ENCODE measurements at regions not wholly inside any gene's neighbourhood (a gene's known extent, or its start where the extent isn't known, plus 50 kb on each side); places are given as distances from the start of the nearest gene placed in this dataset.
"Not testable (repeated sequence)": the region's sequence is repeated elsewhere in the genome, so short reads cannot be mapped to it uniquely, and the experiment has no call there.

DNA sequence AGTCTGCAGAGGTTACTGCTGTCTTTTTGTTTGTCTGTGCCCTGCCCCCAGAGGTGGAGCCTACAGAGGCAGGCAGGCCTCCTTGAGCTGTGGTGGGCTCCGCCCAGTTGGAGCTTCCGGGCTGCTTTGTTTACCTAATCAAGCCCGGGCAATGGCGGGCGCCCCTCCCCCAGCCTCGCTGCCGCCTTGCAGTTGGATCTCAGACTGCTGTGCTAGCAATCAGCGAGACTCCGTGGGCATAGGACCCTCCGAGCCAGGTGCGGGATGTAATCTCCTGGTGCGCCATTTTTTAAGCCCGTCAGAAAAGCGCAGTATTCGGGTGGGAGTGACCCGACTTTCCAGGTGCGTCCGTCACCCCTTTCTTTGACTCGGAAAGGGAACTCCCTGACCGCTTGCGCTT, 141.5 kb upstream of the NTF3 start:
- ATAC-seq; intact Hi-C loops (cut with DNase I); DNase-seq (ENCODE audit: missing footprints): not testable (repeated sequence)

DNA sequence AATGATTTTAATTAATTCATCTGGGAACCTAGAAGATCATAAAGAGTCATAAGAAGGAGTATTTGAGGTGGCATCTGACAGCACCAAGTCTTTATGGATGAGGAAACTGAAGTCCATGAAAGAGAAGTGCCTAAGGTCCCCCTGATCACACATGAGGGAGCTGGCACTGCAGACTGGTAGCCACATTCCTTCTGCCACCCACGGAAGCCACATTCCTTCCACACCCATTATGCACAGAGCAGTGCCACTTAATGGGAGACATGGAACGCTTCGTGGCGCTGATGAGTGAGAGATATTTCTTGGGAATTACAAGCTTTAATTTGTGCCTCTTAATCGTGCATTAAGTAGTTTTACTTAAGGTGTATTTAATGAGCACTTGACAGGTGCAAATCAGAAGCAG, 139.3 kb upstream of the NTF3 start:
- no peak for ATAC-seq
- DNase-seq (ENCODE audit: missing footprints), result no peak
- intact Hi-C loops (cut with DNase I), result no loop called here

DNA sequence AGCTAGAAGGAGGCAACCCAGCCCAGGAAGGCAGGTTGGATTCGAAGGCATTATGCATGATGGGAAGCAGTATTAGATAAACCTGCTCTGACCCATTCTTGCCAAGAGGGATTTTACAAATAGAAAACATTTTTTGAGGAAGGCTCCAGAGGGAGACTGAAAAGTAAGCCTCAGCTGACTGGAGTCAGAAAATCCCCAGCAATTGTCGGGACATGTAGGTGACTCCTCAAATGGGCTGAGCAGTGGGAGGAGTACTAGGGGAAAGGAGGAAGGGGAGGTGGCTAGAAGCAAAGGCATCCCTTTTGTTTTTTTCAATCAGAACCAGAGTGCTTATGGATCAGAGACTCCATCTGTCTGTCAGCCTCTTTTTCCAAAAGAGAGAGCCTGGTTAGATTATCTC, 138.1 kb upstream of the NTF3 start:
- no peak for ATAC-seq
- intact Hi-C loops (cut with DNase I), result no loop called here
- no peak for DNase-seq (ENCODE audit: missing footprints)

DNA sequence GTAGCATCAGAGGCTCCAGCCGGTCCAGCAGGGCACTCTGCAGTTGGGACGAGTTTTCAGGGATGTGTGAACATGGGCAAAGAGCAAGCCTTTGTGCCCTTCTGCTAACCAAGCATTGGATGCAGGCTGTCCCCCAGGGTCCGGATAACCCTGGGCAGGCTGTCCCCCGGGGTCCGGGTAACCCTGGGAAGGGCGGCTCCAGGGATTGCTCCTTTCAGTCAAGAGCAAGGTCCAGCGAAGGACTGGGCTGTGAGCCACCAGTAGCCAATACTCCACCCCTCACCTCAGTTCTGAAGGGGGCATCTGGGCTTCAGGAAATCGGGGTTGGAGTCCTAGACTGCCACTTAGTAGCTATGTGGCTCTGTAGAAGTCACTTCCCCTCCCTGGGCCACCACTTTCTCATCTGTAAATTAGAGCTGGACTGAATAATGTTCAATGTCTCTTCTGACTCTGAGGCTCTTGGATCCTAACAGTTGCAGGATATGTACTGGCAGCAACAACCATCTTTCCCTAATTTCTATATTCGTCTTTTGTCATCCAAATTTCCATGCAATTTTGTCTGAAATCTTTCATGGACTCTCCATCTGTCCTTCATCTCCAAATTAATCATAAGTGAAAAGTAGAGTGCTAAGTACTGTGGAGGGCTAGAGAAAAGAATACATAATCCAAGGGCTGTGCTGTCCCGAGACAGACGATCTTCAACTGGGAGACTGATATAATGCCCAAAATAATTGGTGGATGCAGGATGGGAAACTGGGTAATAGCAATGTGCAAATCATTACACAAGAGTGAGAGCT, 137.4 kb upstream of the NTF3 start:
- DNase-seq (ENCODE audit: missing footprints) (no peak), ATAC-seq (no peak)
- intact Hi-C loops (cut with DNase I), result no loop called here

DNA sequence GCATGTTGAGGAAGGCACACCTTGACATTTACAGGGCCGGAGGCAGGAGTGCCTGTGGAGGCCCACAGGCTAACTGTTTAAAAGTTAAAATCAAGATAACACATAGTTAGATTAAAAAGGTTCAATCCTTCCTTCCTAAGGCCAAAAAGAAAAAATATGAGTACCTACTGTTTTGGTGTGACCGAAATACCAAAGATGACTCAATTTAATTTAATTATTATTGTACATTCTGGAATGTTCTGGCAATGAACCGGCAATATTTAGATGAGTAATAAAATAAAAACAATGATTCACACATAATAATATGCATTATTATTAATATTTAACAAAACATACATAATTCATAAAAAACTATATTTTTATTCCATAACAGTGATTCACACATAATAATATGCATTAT, 136.8 kb upstream of the NTF3 start:
- no peak for ATAC-seq
- intact Hi-C loops (cut with DNase I), result no loop called here

DNA sequence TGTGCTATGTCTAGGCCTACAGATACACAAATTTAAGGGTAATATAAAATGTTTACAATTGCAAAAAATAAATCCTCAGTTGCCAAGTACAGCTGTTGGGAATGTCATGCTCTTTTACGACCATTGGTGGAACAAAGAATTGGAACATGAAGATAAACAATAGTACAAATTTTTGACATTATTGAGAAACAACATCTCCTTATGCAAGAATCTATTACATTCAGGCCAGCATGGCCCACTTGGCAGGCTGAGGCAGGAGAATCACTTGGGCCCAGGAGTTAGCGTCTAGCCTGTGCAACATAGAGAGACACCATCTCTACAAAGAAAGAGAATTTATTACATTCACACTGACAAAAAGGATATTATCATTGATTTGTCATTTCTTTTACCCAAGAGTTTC, 135.9 kb upstream of the NTF3 start:
- no peak for ATAC-seq

More for the DNA sequence above, 136.8 kb upstream of the NTF3 start:
- DNase-seq (ENCODE audit: missing footprints), result no peak

DNA sequence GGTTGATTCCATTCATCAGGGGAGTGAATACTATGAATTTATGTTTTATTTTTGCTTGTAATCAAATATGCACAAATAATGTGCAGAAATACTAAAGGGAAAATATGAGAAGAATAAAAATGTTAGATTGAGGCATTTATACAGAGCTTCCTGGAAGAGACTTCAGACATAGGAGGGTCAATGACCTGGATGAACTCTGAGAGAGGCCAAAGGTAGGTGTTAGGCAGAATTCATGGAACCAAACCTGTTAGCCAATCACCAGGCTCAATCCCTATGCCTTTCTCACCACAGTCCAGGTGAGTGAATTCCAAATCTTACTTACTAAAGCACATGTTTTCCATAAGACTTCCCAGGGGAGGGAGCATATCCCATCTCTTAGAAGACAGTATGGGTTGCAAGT, 130.4 kb upstream of the NTF3 start:
- ATAC-seq, result no peak
- no peak for DNase-seq (ENCODE audit: missing footprints)
- intact Hi-C loops (cut with DNase I), result no loop called here

More for the DNA sequence above, 135.9 kb upstream of the NTF3 start:
- intact Hi-C loops (cut with DNase I), result no loop called here
- DNase-seq (ENCODE audit: missing footprints), result no peak

DNA sequence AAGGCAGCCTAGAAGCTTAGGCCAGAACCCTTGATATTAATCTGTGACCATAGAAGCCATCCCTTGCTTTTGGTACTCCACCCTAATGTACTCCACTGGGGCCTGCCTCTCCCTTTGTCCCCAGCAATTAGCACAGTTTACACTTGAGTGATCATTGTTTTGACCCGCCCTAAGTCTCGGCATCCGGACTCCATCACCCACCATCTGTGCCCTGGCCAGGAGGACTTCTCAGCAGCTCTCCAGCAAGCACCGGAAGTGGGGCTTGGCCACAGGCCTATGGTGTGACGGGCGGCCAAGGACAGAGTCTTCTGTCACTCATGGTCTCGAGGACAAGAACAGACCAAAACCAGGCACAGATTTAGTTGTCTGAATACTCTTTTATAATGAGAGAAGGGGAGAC, 126.5 kb upstream of the NTF3 start:
- DNase-seq (ENCODE audit: missing footprints) (no peak), ATAC-seq (no peak)
- intact Hi-C loops (cut with DNase I), result no loop called here

DNA sequence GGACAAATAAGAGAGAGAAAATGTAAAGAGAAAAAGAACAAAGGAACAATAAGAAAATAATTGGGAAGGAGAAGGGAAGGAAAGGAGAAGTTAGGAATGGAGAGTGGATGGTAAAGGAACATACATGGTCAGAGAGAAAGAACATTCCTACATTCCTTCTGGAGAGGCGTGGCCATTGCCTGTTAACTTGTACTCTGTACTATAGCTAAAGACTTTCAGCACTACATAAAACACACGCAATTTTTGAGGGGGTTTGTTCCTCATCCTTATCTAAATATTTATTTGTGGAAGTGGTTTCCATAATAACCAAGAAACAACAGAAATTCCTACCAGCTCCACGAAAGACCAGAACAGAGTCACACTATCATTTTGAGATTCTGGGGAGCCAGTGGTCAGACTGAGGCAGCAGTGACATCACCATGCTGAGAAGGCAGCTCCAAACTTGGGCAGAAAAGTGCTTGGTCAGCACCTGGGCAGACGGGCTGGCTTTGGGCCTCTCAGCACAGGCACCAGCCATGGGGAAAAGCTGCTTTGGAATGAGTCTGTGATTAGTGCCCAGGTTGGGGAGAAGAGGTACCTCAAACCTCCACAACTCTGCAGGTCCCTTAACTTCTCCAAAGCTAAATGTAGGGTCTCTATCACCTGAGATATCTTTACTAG, 125.9 kb upstream of the NTF3 start:
- ATAC-seq, result no peak
- intact Hi-C loops (cut with DNase I), result no loop called here
- DNase-seq (ENCODE audit: missing footprints), result no peak

DNA sequence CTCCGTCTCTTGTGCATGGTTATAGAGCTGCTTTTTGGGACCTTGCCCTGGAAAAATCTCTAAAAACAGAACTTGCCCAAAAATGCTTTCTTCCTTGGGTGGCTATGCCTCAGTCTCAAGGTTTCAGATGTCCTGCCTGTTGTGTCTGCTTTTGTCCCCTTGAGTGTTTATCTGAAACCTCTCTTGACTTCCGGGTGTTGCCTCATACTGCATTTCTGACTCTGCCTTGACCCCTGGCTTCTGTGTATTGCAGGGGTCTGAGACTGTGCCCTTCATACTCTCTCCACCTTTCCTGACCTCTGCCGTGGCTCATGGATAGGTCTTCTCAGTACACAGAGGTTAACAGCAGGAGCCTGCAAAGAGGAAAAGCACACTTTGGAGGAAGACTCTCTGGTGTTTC, 124.8 kb upstream of the NTF3 start:
- intact Hi-C loops (cut with DNase I), result no loop called here
- ATAC-seq, result no peak
- DNase-seq (ENCODE audit: missing footprints), result no peak

DNA sequence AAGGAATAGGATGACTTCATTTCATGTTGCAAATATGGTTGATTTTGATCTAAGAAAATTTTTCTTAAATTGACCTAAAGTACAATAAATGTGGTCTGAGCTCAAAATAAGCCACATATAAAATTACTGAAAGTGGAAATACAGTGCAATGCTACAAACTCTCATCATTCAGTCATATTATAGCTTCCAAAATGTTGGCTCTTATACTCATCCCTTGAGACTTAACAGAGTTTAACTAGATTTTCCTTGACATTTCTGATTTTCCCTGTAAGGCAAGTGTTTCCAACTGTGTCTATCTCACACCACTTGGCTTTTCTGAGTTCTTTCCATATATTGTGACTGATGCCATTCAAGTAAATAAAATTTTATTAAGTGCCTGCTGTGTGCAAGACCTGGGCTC, 123.7 kb upstream of the NTF3 start:
- intact Hi-C loops (cut with DNase I), result no loop called here
- ATAC-seq (no peak), DNase-seq (ENCODE audit: missing footprints) (no peak)

DNA sequence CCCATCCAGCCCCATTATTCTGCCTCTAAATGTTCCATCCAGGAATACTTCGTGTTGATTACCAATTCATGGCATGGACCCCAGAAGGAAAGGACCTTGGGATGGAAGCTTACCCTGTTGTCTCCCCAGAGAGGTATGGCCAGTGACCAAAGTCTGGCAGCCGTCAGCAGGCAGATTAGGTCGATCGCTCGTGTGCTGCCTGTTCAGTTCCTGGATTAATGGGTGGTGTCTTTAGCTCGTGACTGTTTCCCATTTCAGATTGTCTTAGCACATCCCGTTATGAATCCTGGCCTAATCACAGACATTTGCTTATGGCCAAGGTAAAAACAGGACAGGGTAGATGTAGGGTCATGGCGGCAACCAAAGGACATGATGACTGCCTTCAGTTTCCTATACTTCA, 122.9 kb upstream of the NTF3 start:
- intact Hi-C loops (cut with DNase I), result no loop called here

DNA sequence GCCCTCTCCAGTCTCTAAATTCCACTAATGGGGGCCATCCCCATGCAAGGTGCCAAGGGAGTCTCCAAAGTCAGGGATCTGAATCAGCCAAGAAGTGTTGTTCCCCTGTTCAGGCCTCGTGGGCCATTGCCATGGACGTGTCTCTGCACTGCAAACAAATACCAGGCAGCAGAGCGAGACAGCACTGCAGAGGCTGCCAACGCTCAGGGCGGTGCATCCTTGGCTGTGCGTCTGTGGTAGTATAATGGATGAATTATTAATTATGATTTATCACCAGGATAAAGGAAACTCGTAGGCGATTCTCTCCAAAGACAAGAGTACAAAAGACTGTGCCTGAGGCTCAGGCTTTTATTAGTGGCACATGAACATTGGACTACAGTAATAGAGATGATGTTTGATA, 122.3 kb upstream of the NTF3 start:
- DNase-seq (ENCODE audit: missing footprints), result no peak
- intact Hi-C loops (cut with DNase I), result no loop called here
- ATAC-seq, result no peak

More for the DNA sequence above, 122.9 kb upstream of the NTF3 start:
- DNase-seq (ENCODE audit: missing footprints) (no peak), ATAC-seq (no peak)

DNA sequence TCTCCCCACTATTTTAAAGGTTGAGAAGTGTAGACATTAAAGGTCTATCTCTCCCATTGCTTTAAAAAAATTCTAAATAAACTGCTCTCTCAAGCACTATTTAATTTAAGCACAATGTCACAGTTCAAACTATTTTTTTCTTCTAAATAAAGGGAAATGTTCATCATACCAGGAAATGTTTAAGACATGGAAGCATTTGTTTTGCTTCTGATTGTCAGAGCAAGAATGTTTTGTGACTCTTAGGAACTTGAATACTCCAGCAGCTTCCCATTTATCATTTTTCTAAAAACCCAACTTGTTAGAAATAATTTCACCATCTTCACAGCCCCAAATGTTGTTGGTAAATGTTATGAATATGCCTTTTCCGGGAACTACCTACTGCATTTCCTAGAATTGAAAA, 121.8 kb upstream of the NTF3 start:
- DNase-seq (ENCODE audit: missing footprints) (no peak), ATAC-seq (no peak)
- intact Hi-C loops (cut with DNase I), result no loop called here

DNA sequence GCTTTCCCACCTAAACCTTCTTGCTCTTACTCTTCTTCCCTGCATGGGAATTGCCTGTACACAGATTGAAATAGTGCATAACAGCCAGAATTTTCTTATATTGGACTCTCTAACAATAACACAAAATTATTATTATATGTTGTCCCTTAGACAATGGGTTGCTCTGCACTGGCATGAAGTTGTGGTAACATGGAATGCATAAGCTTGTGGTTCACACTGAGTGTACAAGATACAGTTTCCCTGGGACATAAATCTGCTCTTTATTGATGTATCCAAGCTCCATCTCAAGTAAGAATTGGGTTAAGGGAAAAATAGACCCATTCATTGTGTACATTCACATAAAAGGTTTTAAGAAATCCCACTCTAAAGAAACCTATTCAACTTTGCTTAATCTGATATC, 114.4 kb upstream of the NTF3 start:
- ATAC-seq (no peak), DNase-seq (ENCODE audit: missing footprints) (no peak)
- intact Hi-C loops (cut with DNase I), result no loop called here

DNA sequence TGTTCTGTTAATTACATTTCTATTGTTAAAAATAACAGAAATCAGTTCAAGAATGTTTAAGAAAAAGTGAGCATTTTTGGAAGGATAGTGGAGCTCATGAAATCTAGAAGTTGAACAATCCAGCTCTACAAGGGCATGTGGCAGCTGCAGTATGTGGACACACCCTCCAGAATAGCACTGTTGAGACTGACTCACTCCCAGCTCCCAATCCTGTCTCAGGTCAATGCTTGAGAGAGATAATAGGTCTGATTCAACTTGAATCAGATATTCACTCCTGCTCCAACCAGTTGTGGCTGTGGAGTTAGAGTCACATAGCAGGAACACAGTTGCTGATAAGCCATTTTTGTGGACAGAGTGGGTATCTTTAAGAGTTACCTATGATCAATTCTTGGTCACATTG, 113.0 kb upstream of the NTF3 start:
- DNase-seq (ENCODE audit: missing footprints) (no peak), ATAC-seq (no peak)
- intact Hi-C loops (cut with DNase I), result no loop called here

DNA sequence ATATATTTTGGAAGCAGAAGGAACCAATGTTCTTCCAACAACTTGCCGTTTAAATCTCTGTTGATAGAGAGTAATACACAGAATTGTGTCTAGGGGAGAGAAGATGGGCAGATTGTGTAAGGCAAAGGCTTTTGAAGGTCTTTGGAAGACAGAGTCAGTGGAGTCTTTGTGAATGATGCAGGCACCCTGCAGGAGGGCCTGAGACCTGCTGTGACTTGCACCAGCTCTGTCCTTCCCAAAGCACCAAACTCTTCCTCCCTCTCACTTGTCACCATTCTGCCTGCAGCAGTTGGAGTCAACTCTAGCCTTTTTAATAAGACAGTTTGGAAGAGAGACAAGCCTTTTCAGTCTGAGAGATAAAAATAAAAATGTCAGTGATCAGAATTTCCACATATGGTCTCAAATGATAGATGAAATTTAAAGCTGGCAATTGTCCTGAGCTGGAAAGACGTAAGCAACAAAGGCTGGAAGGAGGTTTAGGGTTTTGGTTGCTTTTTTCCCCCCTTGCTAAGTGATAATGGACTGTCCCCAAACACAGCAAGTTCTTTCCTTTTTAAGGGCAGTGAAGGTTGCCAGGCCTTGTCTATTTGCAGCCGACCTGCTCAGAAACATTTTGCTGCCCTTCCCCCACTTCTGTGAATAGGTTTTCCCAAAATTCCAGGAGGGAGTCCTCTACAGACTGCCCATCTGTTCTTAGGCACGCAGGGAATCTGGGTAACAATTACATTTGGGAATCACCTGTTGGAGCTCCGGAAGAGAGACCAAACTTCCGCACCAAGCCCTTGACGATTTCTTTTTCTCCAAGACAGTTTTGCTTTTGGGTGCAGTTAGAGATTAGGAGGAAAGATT, 103.0 kb upstream of the NTF3 start:
- DNase-seq (ENCODE audit: missing footprints) (no peak), ATAC-seq (no peak)
- intact Hi-C loops (cut with DNase I), result no loop called here

DNA sequence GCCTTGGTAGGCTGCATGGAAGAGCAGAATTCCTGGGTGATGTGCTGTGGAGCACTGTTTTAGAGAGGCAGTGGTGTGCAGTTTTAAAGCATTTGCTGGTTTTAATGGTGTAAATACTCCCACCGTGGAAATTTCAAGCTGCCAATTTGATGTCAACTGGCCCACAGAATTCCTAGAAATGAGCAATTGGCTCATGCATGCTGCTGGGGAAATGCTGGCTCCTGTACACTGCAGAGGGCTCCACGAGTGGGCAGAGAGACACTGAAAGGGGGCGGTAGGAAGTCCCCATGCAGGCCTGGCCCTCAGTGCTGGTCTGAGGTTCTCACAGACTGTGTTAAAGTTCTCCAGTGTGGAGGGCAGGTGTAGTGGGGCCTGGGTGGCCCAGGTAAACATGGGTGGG, 99.4 kb upstream of the NTF3 start:
- DNase-seq (ENCODE audit: missing footprints) (no peak), ATAC-seq (no peak)
- intact Hi-C loops (cut with DNase I), result no loop called here

DNA sequence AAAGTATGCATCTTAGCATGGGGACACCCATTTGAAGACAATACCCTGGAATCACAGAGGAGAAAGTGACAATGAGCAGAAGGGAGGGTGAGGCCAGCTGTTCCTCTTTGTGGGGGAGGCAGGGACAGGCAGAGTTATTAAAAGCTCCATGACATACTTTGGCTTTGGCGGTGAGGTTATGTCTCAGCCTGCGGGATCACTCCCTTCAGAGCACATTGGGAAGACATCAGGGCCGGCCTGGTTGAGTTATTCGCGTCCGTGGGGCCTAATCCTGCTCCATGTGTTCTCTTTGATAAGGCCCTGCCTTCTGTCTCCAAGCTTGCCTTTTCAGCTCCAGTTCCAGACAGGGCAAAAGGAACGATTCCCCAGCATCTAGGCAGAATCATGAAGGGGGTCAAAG, 98.8 kb upstream of the NTF3 start:
- peak; percentile 44 for ATAC-seq
- intact Hi-C loops (cut with DNase I), result no loop called here
- DNase-seq (ENCODE audit: missing footprints), result no peak

DNA sequence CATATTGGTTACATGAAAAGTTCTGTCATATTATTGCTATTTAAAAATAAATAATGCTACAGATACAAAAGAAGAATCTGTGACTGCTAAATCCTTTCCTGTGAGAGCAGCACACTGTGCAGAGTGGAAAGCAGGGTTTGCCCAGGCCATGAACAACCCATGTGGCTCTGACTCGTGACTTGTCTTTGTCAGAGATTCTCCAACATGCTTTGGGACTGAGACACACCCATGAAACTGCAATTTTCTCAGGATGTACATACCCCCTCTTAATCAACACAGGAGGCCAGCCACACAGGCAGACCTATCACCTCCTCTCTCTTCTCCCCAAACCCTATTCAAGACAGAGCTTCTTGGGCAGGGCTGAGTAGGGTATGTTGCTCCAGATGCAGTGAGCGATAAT, 96.8 kb upstream of the NTF3 start:
- no peak for ATAC-seq
- no peak for DNase-seq (ENCODE audit: missing footprints)
- intact Hi-C loops (cut with DNase I), result no loop called here
